ENCODE measurements at regions not wholly inside any gene's neighbourhood (a gene's known extent, or its start where the extent isn't known, plus 50 kb on each side); places are given as distances from the start of the nearest gene placed in this dataset.
A peak's percentile ranks its signal among the peaks of the same experiment; 100 is the strongest.

DNA sequence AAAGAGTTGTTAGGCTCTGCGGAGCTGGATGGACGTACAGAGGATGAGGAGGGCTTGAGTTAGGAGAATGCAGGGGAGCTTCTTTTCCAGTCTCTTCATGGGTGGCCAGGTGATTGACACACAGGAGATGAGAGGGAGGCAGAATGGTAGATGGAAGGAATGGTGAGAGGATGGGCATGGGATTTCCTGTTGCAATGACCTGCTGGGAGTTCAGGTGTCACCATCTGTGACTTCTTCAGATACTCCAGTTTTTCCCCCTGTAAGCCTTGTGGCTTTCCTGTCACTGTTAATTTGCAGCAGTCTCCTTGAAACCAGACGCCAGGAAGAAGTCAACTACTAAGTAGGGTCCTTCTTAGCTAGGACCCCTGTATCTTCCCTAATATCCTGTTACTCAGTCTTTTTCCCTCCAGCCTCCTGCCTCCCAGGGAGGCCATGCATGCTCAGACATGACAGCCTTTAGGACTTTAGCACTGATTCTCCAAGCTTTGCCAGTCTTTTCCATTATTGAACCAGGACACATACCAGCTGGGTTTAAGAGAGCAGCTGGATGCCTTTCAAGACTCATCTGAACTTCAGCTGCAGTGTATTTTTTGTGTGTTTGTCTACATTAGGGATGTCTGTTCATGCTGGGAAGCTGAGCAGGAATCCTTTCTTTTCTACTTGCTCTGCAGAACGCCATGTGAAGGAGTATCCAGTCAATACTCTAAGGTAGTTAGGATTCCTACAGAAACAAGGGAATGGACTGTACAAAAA is 67.2 kb upstream of the CD180 start:
- Histone ChIP-seq H3K27me3 (no peaks in the 10 kb centered on the region), H3K4me1 (peaks cover 13 to 41% (median 23%) of the 10 kb centered on the region in 4 donors), H3K27ac (peak overlapping the region in 2 of 5 donors; percentile 2 to 61), H3K36me3 (no peaks in the 10 kb centered on the region), H3K4me3 (no peak overlapping the region), H3K9me3 (no peaks in the 10 kb centered on the region)
- 83 to 93% (median 87%) methylated on average over 4 of the region's 4 CpGs for WGBS, 5 donors
- intact Hi-C loops (cut with DNase I; ENCODE audit: low total_unique reads), result no loop called here
- no peak for DNase-seq
- TF ChIP-seq EP300 (IDR thresholded peaks at IDR 0.05) (no peak), POLR2A (IDR thresholded peaks at IDR 0.05) (no peak), POLR2AphosphoS5 (IDR thresholded peaks at IDR 0.05) (no peak)
- TF ChIP-seq, protein P1, sequence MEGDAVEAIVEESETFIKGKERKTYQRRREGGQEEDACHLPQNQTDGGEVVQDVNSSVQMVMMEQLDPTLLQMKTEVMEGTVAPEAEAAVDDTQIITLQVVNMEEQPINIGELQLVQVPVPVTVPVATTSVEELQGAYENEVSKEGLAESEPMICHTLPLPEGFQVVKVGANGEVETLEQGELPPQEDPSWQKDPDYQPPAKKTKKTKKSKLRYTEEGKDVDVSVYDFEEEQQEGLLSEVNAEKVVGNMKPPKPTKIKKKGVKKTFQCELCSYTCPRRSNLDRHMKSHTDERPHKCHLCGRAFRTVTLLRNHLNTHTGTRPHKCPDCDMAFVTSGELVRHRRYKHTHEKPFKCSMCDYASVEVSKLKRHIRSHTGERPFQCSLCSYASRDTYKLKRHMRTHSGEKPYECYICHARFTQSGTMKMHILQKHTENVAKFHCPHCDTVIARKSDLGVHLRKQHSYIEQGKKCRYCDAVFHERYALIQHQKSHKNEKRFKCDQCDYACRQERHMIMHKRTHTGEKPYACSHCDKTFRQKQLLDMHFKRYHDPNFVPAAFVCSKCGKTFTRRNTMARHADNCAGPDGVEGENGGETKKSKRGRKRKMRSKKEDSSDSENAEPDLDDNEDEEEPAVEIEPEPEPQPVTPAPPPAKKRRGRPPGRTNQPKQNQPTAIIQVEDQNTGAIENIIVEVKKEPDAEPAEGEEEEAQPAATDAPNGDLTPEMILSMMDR (IDR thresholded peaks at IDR 0.05), result no peak

DNA sequence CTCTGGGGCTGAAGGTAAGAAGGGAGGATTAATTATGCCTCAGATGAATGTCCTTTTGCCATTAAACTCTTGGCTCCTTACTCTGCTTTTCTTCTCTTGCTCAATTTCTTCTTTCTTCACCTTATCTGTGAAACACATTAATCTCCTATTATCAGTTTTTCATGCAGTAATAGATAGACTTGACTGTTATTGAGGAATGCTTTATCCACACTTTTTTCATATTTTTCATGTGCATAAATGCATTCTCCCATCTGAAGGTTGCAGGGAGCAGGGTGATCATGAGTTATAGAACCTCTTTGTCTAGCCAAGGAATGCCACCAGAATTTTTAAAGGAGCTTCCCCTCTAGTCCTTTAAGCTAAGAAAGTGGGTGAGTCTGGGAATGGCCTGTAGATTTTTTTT is 66.4 kb upstream of the CD180 start:
- Histone ChIP-seq H3K27ac (peak overlapping the region in 1 of 5 donors; percentile 4), H3K4me3 (no peak overlapping the region), H3K9me3 (no peaks in the 10 kb centered on the region), H3K4me1 (peaks cover 7 to 32% (median 16%) of the 10 kb centered on the region in 4 donors), H3K36me3 (no peaks in the 10 kb centered on the region), H3K27me3 (no peaks in the 10 kb centered on the region)
- intact Hi-C loops (cut with DNase I; ENCODE audit: low total_unique reads), result no loop called here
- TF ChIP-seq, protein P1 (IDR thresholded peaks at IDR 0.05), result no peak
- no peak for TF ChIP-seq POLR2A (IDR thresholded peaks at IDR 0.05)
- no peak for DNase-seq

DNA sequence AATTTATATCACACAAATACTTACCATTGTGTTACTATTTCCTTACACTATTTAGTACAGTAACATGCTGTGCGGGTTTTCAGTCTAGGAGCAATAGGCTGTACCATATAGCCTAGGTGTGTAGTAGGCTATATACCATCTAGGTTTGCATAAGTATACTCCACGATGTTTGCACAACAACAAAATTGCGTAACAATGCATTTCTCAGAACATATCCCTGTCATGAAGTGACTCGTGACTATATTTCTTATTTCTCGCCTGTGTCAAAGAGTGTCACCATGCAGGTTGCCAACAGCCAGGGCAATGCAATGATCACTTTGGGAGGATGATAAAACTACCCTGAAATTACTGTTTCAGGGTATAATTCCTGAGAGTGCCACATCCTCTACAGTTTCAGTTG is 65.6 kb upstream of the CD180 start:
- Histone ChIP-seq H3K4me3 (no peak overlapping the region), H3K36me3 (no peaks in the 10 kb centered on the region), H3K27ac (peak overlapping the region in 1 of 5 donors; percentile 4), H3K4me1 (peaks cover 0 to 25% (median 8%) of the 10 kb centered on the region in 4 donors), H3K27me3 (no peaks in the 10 kb centered on the region), H3K9me3 (no peaks in the 10 kb centered on the region)
- DNase-seq, result no peak
- intact Hi-C loops (cut with DNase I; ENCODE audit: low total_unique reads), result no loop called here
- TF ChIP-seq EP300 (IDR thresholded peaks at IDR 0.05), result no peak
- no peak for TF ChIP-seq POLR2A (IDR thresholded peaks at IDR 0.05)
- TF ChIP-seq, protein P1 (IDR thresholded peaks at IDR 0.05), result no peak
- TF ChIP-seq POLR2AphosphoS5 (IDR thresholded peaks at IDR 0.05), result no peak
- WGBS, 5 donors, result 67 to 95% (median 77%) methylated on average over 5 of the region's 5 CpGs

DNA sequence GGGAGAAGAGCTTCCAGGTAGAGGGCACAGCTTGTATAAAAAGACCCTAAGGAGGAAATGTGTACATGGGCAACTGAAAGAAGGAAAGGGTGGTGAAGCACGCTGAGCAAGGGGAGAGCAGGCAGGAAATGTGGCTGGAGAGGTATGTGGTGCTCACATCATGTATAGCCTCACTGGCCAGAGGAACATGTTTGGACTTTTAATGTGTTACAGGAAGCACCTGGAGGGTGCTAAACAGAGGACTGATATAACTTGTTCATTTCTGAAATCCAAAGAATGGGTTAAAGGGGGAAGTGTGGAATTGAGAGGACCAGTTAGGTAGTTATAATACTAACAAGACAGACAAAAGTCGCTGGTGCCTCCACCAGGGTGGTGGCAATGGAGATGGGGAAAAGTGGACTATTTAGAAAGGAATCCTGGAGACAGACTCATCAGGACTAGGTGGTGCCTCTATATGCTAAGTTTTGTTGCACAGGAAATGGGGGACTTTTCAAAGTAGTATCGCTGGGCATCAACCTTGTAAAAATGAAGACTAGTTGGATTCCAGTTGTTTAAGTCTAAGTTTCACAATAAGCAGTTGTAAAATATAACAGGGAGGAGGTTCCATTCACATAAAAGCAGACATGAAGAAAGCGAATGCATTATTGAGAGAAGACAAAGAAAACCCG is 63.1 kb upstream of the CD180 start:
- no peak for DNase-seq
- 89 to 95% (median 92%) methylated on average over 5 of the region's 5 CpGs for WGBS, 5 donors
- intact Hi-C loops (cut with DNase I; ENCODE audit: low total_unique reads), result no loop called here

More for the DNA sequence above, 63.1 kb upstream of the CD180 start:
- H3K27me3 ChIP-seq, result no peaks in the 10 kb centered on the region
- peaks cover 0 to 10% (median 4%) of the 10 kb centered on the region in 4 donors for H3K4me1 ChIP-seq
- H3K9me3 ChIP-seq, result no peaks in the 10 kb centered on the region
- H3K4me3 ChIP-seq, result no peak overlapping the region
- TF ChIP-seq EP300 (IDR thresholded peaks at IDR 0.05), result no peak
- TF ChIP-seq, protein P1 (IDR thresholded peaks at IDR 0.05), result no peak
- no peak for TF ChIP-seq POLR2A (IDR thresholded peaks at IDR 0.05)
- TF ChIP-seq POLR2AphosphoS5 (IDR thresholded peaks at IDR 0.05), result no peak
- H3K36me3 ChIP-seq, result no peaks in the 10 kb centered on the region
- no peak overlapping the region for H3K27ac ChIP-seq

All from stomach (tissue), 8 donors.